ENCODE measurements at regions not wholly inside any gene's neighbourhood (a gene's known extent, or its start where the extent isn't known, plus 50 kb on each side); places are given as distances from the start of the nearest gene placed in this dataset.
"Not testable (repeated sequence)": the region's sequence is repeated elsewhere in the genome, so short reads cannot be mapped to it uniquely, and the experiment has no call there.

DNA sequence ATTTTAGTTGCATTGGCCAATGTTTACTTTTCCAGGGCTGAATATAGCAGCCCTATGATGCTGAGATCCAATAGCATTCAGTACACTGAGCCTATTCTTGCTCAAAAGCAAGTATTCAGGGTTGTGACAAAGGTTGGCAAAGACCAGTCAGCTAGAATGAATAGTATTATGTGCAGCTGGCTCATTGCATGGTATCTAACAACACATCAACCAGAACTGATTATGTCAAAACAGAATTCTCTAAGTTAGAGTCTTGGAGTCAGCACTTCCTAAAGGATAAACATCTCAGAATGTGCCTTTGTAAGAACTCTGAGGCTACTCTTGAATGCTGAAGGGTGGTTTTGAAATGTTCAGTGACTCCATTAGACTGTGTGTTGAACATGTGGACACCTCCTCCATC, 774.5 kb upstream of the RGMB start:
- no peak for DNase-seq (ENCODE audit: low read depth in 4 of 4, low spot score in 3 of 4)

DNA sequence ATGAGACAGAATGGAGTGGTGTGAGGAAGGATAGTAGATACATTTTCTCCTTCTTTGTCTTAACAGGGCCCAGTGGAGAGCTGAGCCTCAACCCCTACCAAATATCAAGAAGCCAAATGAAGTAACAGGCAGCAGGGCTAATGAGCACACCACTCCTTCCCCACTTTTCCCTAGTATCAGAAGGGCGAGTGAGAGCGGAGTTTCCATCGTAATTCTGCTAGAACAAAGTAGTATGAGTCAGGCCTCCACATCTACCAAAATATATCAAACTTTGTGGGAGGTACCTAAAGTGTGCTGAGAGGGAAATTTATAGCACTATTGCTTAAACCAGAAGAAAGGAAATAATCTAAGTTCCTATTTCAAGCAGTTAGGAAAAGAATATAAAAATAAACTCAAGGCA, 769.0 kb upstream of the RGMB start:
- no peak for DNase-seq (ENCODE audit: low read depth in 4 of 4, low spot score in 3 of 4)

- no peak for DNase-seq (ENCODE audit: low read depth in 4 of 4, low spot score in 3 of 4)
These were observed 756.7 kb upstream of the RGMB start for GRCh38 chr5:98016771-98017170.

DNA sequence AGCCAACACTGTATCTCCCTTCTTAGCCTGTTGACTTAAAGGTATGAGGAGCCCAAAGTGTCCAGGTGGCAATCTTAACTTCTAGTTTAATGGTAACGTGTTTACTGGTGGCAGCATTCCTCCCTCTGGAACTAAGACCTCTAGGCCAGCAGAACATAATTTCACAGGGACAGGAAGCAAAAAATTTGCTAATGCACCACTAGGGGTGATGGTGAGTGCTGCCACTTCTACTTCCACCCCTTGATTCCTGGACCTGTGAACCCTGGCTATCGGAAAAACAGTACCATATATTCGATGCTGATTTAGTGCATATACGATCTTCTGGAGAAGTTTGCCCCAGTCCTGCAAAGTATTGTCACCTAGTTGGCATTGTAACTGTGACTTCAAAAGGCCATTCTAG, 743.2 kb upstream of the RGMB start:
- not testable (repeated sequence) for DNase-seq (ENCODE audit: low read depth in 4 of 4, low spot score in 3 of 4)

DNA sequence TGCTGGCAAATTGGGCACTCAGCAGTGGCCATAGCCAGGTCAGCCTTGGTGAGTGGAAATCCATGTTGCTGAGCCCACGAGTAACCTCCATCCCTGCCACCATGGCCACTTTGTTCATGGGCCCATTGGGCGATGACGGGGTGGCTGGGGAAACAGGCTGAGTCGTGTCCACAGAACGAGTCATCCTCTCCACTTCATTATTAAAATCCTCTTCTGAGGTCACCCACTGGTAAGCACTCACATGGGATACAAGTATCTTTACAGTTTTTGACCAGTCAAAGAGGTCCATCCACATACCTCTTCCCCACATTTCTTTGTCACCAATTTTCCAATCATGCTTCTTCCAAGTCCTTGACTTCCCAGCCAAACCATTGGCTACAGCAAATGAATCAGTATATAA, 742.4 kb upstream of the RGMB start:
- not testable (repeated sequence) for DNase-seq (ENCODE audit: low read depth in 4 of 4, low spot score in 3 of 4)

DNA sequence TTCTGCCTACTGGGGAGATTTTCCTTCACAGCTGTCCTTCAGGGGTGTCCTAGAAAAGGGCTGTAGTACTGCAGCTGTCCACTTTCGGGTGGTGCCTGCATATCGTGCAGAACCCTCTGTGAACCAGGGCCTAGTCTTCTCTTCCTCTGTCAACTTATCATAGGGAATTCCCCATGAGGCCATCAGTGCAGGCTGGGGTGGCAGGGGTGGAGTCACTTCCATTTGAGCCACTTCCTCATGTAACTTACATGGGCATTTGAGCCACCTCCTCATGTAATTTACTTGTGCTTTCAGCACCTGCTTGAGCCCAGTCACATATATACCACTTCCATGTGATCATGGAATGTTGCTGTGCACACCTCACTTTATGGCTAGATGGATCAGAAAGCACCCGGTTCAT, 742.0 kb upstream of the RGMB start:
- no peak for DNase-seq (ENCODE audit: low read depth in 4 of 4, low spot score in 3 of 4)

GRCh38 chr5:98031926-98032325, 741.5 kb upstream of the RGMB start:
- no peak for DNase-seq (ENCODE audit: low read depth in 4 of 4, low spot score in 3 of 4)

GRCh38 chr5:98041661-98042060, 731.8 kb upstream of the RGMB start:
- no peak for DNase-seq (ENCODE audit: low read depth in 4 of 4, low spot score in 3 of 4)

DNA sequence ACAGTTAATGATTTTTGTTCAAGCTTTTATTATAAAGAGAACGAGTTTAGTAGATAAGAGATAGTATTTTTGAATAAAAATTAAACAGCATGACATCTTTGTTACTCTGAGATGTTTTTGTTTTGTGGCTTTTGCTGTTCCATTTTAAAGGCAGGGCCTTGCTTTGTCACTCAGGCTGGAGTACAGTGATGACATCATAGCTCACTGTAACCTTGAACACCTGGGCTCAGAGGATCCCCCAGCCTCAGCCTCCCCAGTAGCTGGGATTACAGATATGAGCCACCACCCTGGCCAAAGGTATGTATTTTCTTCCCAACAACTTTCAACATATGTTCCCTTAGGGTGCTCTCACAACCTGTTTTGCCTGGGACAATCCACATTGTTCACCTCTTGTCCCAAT, 730.9 kb upstream of the RGMB start:
- no peak for DNase-seq (ENCODE audit: low read depth in 4 of 4, low spot score in 3 of 4)

DNA sequence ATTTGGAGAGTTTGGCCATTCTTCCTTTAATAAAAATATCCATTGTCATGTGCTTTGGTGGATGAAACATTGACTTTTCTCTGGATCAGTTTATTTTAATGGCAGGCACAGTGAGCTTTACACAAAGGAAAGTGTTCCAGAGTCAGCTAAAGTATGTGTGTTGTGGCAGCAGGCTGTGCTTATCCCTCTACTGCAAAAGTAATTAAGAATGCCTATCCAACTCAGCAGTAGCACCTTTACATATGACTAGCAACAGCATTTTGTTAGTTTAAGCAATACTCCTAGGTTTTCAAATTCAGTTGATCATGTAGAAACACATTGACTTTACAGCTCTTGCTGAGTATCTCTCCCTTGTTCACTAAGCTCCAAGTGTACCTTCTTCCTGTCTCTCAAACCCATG, 730.5 kb upstream of the RGMB start:
- DNase-seq (ENCODE audit: low read depth in 4 of 4, low spot score in 3 of 4), result no peak

GRCh38 chr5:98050583-98050982, 722.9 kb upstream of the RGMB start:
- no peak for DNase-seq (ENCODE audit: low read depth in 4 of 4, low spot score in 3 of 4)

DNA sequence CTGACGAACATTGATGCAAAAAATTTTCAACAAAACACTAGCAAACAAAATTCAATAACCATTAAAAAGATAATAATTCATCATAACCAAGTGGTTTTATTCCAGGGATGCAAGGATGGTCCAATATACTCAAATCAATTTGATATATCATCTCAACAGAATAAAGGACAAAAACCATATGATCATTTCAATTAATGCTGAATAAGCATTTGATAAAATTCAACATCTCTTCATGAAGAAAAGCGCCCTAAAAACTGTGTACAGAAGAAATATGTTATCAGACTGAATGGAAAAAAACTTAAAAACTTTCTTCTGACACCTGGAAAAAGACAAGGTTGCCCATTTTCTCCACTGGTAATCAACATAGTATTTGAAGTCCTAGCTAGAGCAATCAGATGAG, 720.3 kb upstream of the RGMB start:
- DNase-seq (ENCODE audit: low read depth in 4 of 4, low spot score in 3 of 4), result no peak

DNA sequence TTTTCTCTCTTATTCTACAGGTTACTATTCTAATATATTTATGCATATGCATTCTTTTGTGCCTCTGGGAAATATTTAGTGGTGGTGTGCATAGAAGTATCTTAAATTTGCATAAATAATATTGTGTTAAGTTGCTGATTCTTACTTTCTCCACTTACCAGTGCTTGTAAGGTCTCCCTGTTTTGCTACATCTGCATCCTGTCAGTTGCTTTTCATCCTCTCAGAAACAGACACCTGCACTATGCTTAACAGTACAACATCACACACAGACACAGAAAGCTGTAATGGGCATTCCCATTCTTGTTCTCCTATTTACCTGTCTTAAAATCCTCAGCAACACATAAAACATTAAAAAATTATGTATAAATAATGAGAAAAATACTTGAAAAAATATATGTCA, 713.3 kb upstream of the RGMB start:
- DNase-seq (ENCODE audit: low read depth in 4 of 4, low spot score in 3 of 4), result no peak

DNA sequence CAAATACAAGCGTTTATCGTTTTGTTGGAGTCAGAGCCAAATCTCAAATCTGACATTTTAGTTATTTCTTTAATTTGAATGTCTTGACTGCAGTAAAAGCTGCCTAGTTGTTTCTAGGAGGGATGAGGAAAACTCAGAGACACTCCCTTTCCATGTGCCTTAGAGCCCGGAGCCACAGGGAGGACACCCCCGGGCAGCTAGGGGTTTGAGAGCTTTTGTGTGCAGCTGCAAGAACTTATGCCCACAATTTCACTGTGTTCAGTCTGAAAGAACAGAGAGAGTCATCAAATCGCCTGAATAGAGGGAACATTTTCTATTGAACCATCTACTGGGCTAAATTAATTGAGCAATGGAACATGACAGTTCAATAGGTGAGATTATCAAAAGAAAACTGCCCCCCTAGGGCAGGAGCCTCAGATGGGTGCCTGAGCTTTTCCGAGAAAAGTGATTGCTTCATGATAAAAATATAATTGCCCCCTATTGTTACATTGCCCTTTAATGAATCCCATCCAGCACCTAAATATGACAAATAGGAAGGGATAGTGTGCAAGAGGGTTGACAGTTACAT, 709.3 kb upstream of the RGMB start:
- no peak for DNase-seq (ENCODE audit: low read depth in 4 of 4, low spot score in 3 of 4)

GRCh38 chr5:98065261-98065909, 708.1 kb upstream of the RGMB start:
- no peak for DNase-seq (ENCODE audit: low read depth in 4 of 4, low spot score in 3 of 4)

DNA sequence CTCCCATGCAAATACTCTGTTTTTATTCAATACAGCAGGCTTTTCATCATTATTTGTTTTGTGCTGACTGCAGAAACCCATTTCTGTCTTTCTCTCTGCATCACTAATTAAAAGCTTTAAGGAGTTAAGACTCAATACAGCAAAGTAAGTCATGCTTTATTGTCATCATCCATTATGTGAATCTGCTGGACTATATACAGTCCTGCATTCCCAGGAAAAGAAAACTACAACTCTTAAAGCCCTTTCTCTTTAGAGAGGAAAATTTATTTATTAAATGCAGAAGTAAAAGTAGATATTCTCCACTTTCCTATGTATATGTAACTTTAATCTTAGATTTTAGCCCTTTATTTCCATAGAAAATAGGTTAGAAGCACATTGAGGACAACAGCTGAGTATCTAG, 706.6 kb upstream of the RGMB start:
- DNase-seq (ENCODE audit: low read depth in 4 of 4, low spot score in 3 of 4), result no peak

- no peak for DNase-seq (ENCODE audit: low read depth in 4 of 4, low spot score in 3 of 4)
These were observed 703.5 kb upstream of the RGMB start for GRCh38 chr5:98069876-98070512.

- no peak for DNase-seq (ENCODE audit: low read depth in 4 of 4, low spot score in 3 of 4)
These were observed 700.5 kb upstream of the RGMB start for GRCh38 chr5:98072921-98073320.

DNA sequence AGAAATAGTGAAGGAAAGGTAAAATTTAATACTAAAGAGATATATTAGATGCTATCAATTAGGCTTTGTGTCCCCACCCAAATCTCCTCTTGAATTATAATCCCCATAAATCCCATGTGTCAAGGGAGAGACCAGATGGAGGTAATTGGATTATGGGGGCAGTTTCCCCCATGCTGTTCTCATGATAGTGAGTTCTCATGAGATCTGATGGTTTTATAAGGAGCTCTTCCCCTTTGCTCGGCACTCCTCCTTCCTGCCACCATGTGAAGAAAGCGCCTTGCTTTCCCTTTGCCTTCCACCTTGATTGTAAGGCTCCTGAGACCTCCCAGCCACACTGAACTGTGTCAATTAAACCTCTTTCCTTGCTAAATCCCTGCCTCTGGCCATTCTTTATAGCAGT, 697.0 kb upstream of the RGMB start:
- no peak for DNase-seq (ENCODE audit: low read depth in 4 of 4, low spot score in 3 of 4)

DNA sequence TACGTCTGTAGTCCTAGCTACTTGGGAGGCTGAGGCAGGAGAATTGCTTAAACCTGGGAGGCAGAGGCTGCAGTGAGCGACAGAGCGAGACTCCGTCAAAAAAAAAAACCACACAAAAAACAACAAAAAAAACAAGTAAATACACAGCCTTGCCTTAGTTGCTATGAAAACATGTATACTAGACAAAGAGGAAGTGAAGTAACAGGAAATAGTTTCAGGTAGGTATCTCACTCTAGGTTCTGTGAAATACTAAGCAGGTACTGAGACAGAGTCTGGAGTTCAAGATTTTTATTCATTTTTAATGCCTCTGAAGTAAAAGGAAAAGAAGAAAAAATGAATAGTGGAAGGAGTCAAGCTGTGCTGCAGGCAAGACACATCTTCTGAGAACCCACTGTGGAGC, 687.9 kb upstream of the RGMB start:
- no peak for DNase-seq (ENCODE audit: low read depth in 4 of 4, low spot score in 3 of 4)

- no peak for DNase-seq (ENCODE audit: low read depth in 4 of 4, low spot score in 3 of 4)
These were observed 678.4 kb upstream of the RGMB start for GRCh38 chr5:98095072-98095471.

DNA sequence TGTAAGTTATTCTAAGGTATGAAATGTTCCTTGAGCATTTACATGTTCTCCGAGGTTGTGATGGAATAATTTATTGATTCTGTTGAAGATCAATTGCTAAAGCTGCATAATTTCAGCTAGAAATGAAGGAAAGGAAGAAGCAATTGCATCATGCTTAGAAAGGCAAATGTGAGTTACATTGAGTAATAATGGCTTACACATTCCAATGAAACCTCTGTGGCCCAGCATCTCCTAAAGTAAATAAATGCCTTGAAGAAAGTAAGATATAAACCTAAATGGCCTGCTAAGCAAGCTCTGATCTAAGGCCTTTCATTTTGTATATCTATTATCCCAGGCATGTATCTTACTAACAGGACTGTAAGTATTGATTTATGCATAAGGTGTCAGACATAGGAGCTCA, 677.3 kb upstream of the RGMB start:
- no peak for DNase-seq (ENCODE audit: low read depth in 4 of 4, low spot score in 3 of 4)

Measured in right renal pelvis (tissue), 4 donors.